Neural crest cell (in vitro differentiated cells): ENCODE measurements at regions not wholly inside any gene's neighbourhood (a gene's known extent, or its start where the extent isn't known, plus 50 kb on each side); places are given as distances from the start of the nearest gene placed in this dataset.

Source experiments
- DNase-seq: peaks from one replicate; pipeline ENCODE4 v3.0.0; 2021; ENCODE audit warnings: low read depth, mixed read lengths, low spot score
- H3K27ac Mint-ChIP-seq: one replicate; pipeline ENCODE4 v1.8.0; 2021; ENCODE audit warnings: mild to moderate bottlenecking, mixed read lengths; ENCODE audit not compliant: unreplicated experiment
- H3K27me3 Mint-ChIP-seq: 2 replicates; pipeline ENCODE4 v1.8.0; 2021; ENCODE audit warnings: low read depth, mild to moderate bottlenecking, mixed read lengths
- H3K36me3 Mint-ChIP-seq: 2 replicates; pipeline ENCODE4 v1.8.0; 2021; ENCODE audit warnings: low read depth, mild to moderate bottlenecking, mixed read lengths
- H3K4me1 Mint-ChIP-seq: 2 replicates; pipeline ENCODE4 v1.8.0; 2021; ENCODE audit warnings: mixed read lengths
- H3K4me3 Mint-ChIP-seq: one replicate; pipeline ENCODE4 v1.8.0; 2021; ENCODE audit warnings: mild to moderate bottlenecking, mixed read lengths
- H3K9me3 Mint-ChIP-seq: 2 replicates; pipeline ENCODE4 v1.8.0; 2021; ENCODE audit warnings: mixed read lengths
- TF ChIP-seq, protein P1 (sequence below): fragments of 200-600 bp; sonication (generic); conservative IDR thresholded peaks from 2 replicates; pipeline ENCODE4 v1.5.0; 2021; ENCODE audit warnings: antibody characterized with exemption, mild to moderate bottlenecking

DNA sequence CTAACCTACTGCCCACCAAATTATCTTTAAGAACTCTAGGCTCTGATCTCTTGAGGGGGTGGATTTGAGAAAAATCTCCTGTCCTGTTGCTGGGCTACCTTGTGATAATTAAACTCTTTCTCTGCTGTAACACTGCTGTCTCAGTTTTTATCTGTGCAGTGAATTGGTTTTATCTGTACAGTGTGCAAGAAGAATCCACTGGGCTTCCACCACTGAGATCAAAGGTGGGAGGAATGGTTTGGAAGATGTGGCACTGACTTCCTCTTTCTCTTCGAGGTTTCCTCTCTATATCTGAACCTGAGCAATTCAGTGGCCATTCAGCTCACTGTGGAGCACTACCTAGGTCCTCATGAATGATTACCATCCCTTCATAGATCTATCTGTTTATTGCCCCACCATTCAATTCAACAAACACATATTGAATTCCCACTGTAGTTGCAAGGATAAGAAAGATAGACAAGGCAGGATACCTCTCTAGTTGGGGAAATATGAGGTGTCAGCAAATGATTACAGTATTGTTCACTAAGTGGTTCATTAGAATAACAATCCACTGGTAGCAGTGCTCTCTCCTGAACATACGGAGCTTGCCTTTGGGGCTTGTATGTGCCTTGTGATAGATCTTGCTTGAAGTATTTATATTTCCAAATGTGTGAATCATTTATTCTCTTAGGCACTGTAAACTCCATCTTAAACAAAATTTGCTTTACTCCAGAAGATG is 172.1 kb upstream of the ARG1 start:
- Mint-ChIP-seq H3K4me1 (no peaks in the 10 kb centered on the region), H3K36me3 (peaks cover 3% of the 10 kb centered on the region), H3K9me3 (peaks cover 11% of the 10 kb centered on the region), H3K27ac (no peak overlapping the region), H3K27me3 (no peaks in the 10 kb centered on the region), H3K4me3 (no peak overlapping the region)
- DNase-seq: no peak
- TF ChIP-seq, protein P1, sequence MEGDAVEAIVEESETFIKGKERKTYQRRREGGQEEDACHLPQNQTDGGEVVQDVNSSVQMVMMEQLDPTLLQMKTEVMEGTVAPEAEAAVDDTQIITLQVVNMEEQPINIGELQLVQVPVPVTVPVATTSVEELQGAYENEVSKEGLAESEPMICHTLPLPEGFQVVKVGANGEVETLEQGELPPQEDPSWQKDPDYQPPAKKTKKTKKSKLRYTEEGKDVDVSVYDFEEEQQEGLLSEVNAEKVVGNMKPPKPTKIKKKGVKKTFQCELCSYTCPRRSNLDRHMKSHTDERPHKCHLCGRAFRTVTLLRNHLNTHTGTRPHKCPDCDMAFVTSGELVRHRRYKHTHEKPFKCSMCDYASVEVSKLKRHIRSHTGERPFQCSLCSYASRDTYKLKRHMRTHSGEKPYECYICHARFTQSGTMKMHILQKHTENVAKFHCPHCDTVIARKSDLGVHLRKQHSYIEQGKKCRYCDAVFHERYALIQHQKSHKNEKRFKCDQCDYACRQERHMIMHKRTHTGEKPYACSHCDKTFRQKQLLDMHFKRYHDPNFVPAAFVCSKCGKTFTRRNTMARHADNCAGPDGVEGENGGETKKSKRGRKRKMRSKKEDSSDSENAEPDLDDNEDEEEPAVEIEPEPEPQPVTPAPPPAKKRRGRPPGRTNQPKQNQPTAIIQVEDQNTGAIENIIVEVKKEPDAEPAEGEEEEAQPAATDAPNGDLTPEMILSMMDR: no peak

DNA sequence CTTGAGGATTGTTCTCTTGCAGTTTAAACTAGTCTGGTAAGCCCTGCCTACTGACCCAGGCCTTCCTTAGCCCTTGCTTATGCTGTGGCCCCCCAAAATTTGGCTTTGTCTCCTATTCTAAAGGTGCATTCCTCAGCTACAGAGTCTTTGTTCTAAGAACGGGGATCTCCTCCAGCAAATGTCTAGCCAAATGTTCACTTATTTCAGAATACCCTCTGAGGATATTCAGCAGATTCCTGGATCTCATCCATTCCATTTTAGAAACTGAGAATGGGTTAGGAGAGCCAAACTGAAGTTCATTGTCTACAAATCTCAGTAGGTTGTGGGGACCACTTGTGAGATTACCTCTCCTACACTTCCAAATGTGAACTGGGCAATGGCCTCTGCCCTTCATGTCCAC is 164.2 kb upstream of the ARG1 start:
- no peaks in the 10 kb centered on the region for H3K27me3 Mint-ChIP-seq
- no peaks in the 10 kb centered on the region for H3K9me3 Mint-ChIP-seq
- no peak for DNase-seq
- TF ChIP-seq, protein P1: no peak
- no peaks in the 10 kb centered on the region for H3K36me3 Mint-ChIP-seq
- peaks cover 4% of the 10 kb centered on the region for H3K4me1 Mint-ChIP-seq
- H3K27ac Mint-ChIP-seq: no peak overlapping the region
- H3K4me3 Mint-ChIP-seq: no peak overlapping the region

DNA sequence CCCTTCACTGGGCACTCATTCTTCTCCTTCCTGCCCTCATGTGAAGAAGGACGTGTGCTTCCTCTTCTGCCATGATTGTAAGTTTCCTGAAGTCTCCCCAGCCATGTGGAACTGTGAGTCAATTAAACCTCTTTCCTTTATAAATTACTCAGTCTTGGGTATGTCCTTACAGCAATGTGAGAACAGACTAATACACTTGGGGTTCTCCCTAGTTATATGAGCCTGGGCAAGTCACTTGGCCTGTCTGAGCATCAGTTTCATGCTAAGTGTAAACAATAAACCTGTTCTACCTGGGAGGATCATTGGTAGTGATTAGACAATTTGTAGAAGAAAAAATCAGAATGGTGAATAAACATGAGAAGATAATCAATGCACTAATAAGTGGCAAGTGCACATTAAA is 162.2 kb upstream of the ARG1 start:
- no peak overlapping the region for H3K27ac Mint-ChIP-seq
- TF ChIP-seq, protein P1: no peak
- H3K4me3 Mint-ChIP-seq: no peak overlapping the region
- H3K9me3 Mint-ChIP-seq: no peaks in the 10 kb centered on the region
- H3K27me3 Mint-ChIP-seq: no peaks in the 10 kb centered on the region
- no peak for DNase-seq
- no peaks in the 10 kb centered on the region for H3K36me3 Mint-ChIP-seq
- H3K4me1 Mint-ChIP-seq: peaks cover 4% of the 10 kb centered on the region

DNA sequence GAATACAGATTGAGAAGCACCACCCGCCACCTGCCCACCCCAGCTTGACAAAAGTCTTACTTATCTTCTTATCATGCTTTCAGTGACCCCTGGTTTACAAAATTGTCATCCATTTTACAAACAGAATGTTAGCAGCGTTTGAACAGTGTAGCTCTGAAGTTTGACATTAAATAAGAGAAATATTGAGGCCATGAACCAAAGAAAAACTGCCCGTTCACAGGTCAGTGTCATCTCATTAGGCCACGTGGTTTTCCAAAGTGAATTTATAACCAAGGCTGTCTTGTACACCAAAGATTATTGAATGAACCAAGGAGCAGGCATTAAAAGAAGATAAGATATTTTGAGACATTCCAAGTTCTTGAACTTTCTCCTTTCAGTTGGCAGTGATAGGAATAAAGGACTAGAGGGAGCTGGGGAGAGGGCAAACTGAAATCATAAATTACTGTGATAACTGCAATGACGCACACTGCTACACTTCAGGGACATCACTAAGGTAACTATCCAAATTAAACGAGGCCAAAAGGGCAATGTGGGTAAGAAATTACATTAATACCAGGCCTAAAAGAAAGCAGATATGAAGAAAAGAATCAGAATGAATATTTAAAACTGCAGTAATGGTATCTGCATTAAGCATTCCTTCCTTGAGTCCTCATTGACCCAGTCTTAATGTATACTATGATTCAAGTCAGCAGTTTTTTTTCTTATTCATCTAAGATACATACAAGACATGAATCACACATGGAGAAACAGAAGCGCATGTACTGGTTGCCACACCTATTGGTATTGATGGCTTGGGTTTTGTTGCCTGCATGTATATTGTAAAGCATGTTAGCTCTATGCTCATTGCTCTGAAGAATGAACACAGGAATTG is 159.8 kb upstream of the ARG1 start:
- TF ChIP-seq, protein P1: no peak
- Mint-ChIP-seq H3K9me3 (no peaks in the 10 kb centered on the region), H3K4me3 (no peak overlapping the region), H3K4me1 (no peaks in the 10 kb centered on the region), H3K36me3 (no peaks in the 10 kb centered on the region), H3K27ac (no peak overlapping the region), H3K27me3 (no peaks in the 10 kb centered on the region)
- no peak for DNase-seq

DNA sequence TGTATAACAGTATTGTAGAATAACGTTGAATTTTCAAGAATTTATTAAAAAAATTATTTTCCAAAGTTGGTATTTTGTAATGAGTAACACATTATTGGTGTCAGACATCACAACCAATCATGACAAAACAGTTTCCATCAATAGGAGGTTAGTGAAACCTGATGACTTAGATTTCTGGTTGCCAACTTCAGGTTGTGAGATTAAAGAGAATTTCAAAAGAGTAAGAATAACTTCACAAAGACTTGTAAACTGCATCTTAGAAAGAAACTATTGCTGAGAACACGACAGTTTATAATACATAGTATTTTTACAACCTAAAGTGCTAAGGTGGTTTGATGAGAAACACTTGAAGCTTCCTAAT is 159.2 kb upstream of the ARG1 start:
- no peaks in the 10 kb centered on the region for H3K4me1 Mint-ChIP-seq
- H3K36me3 Mint-ChIP-seq: no peaks in the 10 kb centered on the region
- H3K9me3 Mint-ChIP-seq: no peaks in the 10 kb centered on the region
- TF ChIP-seq, protein P1: no peak
- no peak for DNase-seq
- H3K27ac Mint-ChIP-seq: no peak overlapping the region
- H3K4me3 Mint-ChIP-seq: no peak overlapping the region
- no peaks in the 10 kb centered on the region for H3K27me3 Mint-ChIP-seq
